ENCODE measurements at regions not wholly inside any gene's neighbourhood (a gene's known extent, or its start where the extent isn't known, plus 50 kb on each side); places are given as distances from the start of the nearest gene placed in this dataset.

GRCh38 chr22:48660104-48660789, 1167.4 kb downstream of the BRD1 start:
- TF ChIP-seq GATA3 (IDR thresholded peaks at IDR 0.05; ENCODE audit: low read depth, low read length) (no peak), GATA2 (IDR thresholded peaks at IDR 0.05; ENCODE audit: low read depth, low read length) (no peak)

- no peak for TF ChIP-seq GATA3 (IDR thresholded peaks at IDR 0.05; ENCODE audit: low read depth, low read length)
- TF ChIP-seq GATA2 (IDR thresholded peaks at IDR 0.05; ENCODE audit: low read depth, low read length), result no peak
Measured at GRCh38 chr22:48659404-48659996, 1168.2 kb downstream of the BRD1 start.

- TF ChIP-seq GATA2 (IDR thresholded peaks at IDR 0.05; ENCODE audit: low read depth, low read length), result no peak
- TF ChIP-seq GATA3 (IDR thresholded peaks at IDR 0.05; ENCODE audit: low read depth, low read length), result no peak
Measured at GRCh38 chr22:48658871-48659270, 1168.8 kb downstream of the BRD1 start.

GRCh38 chr22:48658246-48658645, 1169.4 kb downstream of the BRD1 start:
- TF ChIP-seq GATA3 (IDR thresholded peaks at IDR 0.05; ENCODE audit: low read depth, low read length) (no peak), GATA2 (IDR thresholded peaks at IDR 0.05; ENCODE audit: low read depth, low read length) (no peak)

- no peak for TF ChIP-seq GATA2 (IDR thresholded peaks at IDR 0.05; ENCODE audit: low read depth, low read length)
- TF ChIP-seq GATA3 (IDR thresholded peaks at IDR 0.05; ENCODE audit: low read depth, low read length), result no peak
Measured at GRCh38 chr22:48654492-48654891, 1173.2 kb downstream of the BRD1 start.

- TF ChIP-seq GATA3 (IDR thresholded peaks at IDR 0.05; ENCODE audit: low read depth, low read length) (no peak), GATA2 (IDR thresholded peaks at IDR 0.05; ENCODE audit: low read depth, low read length) (no peak)
Measured at GRCh38 chr22:48653929-48654328, 1173.7 kb downstream of the BRD1 start.

- TF ChIP-seq GATA2 (IDR thresholded peaks at IDR 0.05; ENCODE audit: low read depth, low read length) (no peak), GATA3 (IDR thresholded peaks at IDR 0.05; ENCODE audit: low read depth, low read length) (no peak)
Measured at GRCh38 chr22:48653306-48653705, 1174.4 kb downstream of the BRD1 start.

GRCh38 chr22:48652796-48653195, 1174.9 kb downstream of the BRD1 start:
- TF ChIP-seq GATA3 (IDR thresholded peaks at IDR 0.05; ENCODE audit: low read depth, low read length), result no peak
- no peak for TF ChIP-seq GATA2 (IDR thresholded peaks at IDR 0.05; ENCODE audit: low read depth, low read length)

- no peak for TF ChIP-seq GATA3 (IDR thresholded peaks at IDR 0.05; ENCODE audit: low read depth, low read length)
Measured at GRCh38 chr22:48651981-48652538, 1175.6 kb downstream of the BRD1 start.

- TF ChIP-seq GATA2 (IDR thresholded peaks at IDR 0.05; ENCODE audit: low read depth, low read length), result no peak
- no peak for TF ChIP-seq GATA3 (IDR thresholded peaks at IDR 0.05; ENCODE audit: low read depth, low read length)
Measured at GRCh38 chr22:48651036-48651890, 1176.4 kb downstream of the BRD1 start.

GRCh38 chr22:48650323-48651035, 1177.2 kb downstream of the BRD1 start:
- TF ChIP-seq GATA2 (IDR thresholded peaks at IDR 0.05; ENCODE audit: low read depth, low read length) (no peak), GATA3 (IDR thresholded peaks at IDR 0.05; ENCODE audit: low read depth, low read length) (no peak)

- no peak for TF ChIP-seq GATA3 (IDR thresholded peaks at IDR 0.05; ENCODE audit: low read depth, low read length)
- no peak for TF ChIP-seq GATA2 (IDR thresholded peaks at IDR 0.05; ENCODE audit: low read depth, low read length)
Measured at GRCh38 chr22:48649466-48649865, 1178.2 kb downstream of the BRD1 start.

GRCh38 chr22:48649031-48649430, 1178.6 kb downstream of the BRD1 start:
- TF ChIP-seq GATA3 (IDR thresholded peaks at IDR 0.05; ENCODE audit: low read depth, low read length), result no peak
- no peak for TF ChIP-seq GATA2 (IDR thresholded peaks at IDR 0.05; ENCODE audit: low read depth, low read length)
